Activated T-helper 2 cell treated with anti-CD3 and anti-CD28 coated beads, Interferon-gamma antibody, Interleukin-2, Interleukin-4, amounts not matched to agents 10 μg/mL and 5 μg/mL and 100 μg/mL, durations not matched to agents 14 hours and 24 hours and 36 hours (primary cell): ENCODE measurements at regions not wholly inside any gene's neighbourhood (a gene's known extent, or its start where the extent isn't known, plus 50 kb on each side); places are given as distances from the start of the nearest gene placed in this dataset.

Source experiments
- DNase-seq: peaks from one replicate; pipeline ENCODE4 v3.0.0; 2021; ENCODE audit warnings: low spot score
- H3K27ac Mint-ChIP-seq: one replicate; pipeline ENCODE4 v1.8.0; 2021; ENCODE audit warnings: mixed read lengths
- H3K27me3 Mint-ChIP-seq: one replicate; pipeline ENCODE4 v1.8.0; 2021; ENCODE audit warnings: low read depth, mixed read lengths
- H3K36me3 Mint-ChIP-seq: one replicate; pipeline ENCODE4 v1.8.0; 2021; ENCODE audit warnings: low read depth, mixed read lengths
- H3K4me1 Mint-ChIP-seq: one replicate; pipeline ENCODE4 v1.8.0; 2021; ENCODE audit warnings: low read depth, mixed read lengths
- H3K4me3 Mint-ChIP-seq: one replicate; pipeline ENCODE4 v1.8.0; 2021; ENCODE audit warnings: low read depth, mild to moderate bottlenecking, moderate library complexity, mixed read lengths
- H3K9me3 Mint-ChIP-seq: one replicate; pipeline ENCODE4 v1.8.0; 2021; ENCODE audit warnings: mixed read lengths
- intact Hi-C: fragments of 100-400 bp; cut with micrococcal nuclease; formaldehyde crosslinking; loops from one replicate; pipeline ENCODE4 v1.15.1; 2023

- intact Hi-C loops, result no loop called here
- no peak for DNase-seq
- Mint-ChIP-seq H3K9me3 (peaks cover 31% of the 10 kb centered on the region), H3K4me3 (no peak overlapping the region), H3K27ac (no peak overlapping the region), H3K27me3 (no peaks in the 10 kb centered on the region), H3K36me3 (no peaks in the 10 kb centered on the region), H3K4me1 (no peaks in the 10 kb centered on the region)
Observed at GRCh38 chr4:63558709-63559108, 850.5 kb downstream of the TECRL start.

DNA sequence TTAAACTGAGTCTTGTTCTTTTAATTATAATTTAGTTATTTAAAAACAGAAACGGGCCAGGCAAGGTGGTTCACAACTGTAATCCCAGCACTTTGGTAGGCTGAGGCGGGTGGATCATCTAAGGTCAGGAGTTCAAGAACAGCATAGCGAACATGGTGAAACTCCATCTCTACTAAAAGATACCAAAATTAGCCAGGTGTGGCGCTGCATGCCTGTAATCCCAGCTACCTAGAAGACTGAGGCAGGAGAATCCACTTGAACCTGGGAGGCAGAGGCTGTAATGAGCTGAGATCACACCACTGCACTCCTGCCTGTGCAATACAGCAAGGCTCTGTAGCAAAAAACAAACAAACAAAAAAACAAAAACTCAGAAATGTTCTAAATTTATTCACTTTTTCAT, 852.9 kb downstream of the TECRL start:
- Mint-ChIP-seq H3K27me3 (no peaks in the 10 kb centered on the region), H3K36me3 (no peaks in the 10 kb centered on the region), H3K4me3 (no peak overlapping the region), H3K4me1 (no peaks in the 10 kb centered on the region), H3K27ac (no peak overlapping the region), H3K9me3 (peaks cover 41% of the 10 kb centered on the region)
- intact Hi-C loops, result no loop called here
- DNase-seq, result no peak

- Mint-ChIP-seq H3K9me3 (peaks cover 37% of the 10 kb centered on the region), H3K27me3 (no peaks in the 10 kb centered on the region), H3K27ac (no peak overlapping the region), H3K36me3 (no peaks in the 10 kb centered on the region), H3K4me1 (no peaks in the 10 kb centered on the region), H3K4me3 (no peak overlapping the region)
- intact Hi-C loops, result no loop called here
- DNase-seq, result no peak
Observed at GRCh38 chr4:63553123-63553522, 856.1 kb downstream of the TECRL start.

DNA sequence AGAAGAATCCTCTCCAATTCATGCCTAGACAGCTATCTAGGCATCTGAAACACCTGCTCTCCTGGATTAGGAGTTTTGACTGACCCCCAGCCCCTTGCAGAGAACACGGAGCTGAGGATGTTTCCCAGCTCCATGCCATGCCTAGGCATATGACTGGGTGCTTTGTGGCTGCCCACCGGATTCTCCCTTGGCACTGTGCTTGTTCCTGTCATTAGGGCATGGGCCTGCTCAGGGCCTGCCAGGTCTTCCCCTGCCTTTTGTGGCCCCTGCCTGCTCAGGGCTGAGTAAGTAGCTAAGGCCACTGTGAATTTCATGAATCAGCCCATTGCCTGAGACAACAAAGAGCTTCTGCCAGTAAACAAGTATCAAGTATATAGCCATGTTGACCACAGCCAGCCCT, 867.4 kb downstream of the TECRL start:
- Mint-ChIP-seq H3K27me3 (no peaks in the 10 kb centered on the region), H3K27ac (no peak overlapping the region), H3K4me3 (no peak overlapping the region), H3K9me3 (peaks cover 26% of the 10 kb centered on the region), H3K36me3 (no peaks in the 10 kb centered on the region), H3K4me1 (no peaks in the 10 kb centered on the region)
- intact Hi-C loops, result no loop called here
- DNase-seq, result no peak

DNA sequence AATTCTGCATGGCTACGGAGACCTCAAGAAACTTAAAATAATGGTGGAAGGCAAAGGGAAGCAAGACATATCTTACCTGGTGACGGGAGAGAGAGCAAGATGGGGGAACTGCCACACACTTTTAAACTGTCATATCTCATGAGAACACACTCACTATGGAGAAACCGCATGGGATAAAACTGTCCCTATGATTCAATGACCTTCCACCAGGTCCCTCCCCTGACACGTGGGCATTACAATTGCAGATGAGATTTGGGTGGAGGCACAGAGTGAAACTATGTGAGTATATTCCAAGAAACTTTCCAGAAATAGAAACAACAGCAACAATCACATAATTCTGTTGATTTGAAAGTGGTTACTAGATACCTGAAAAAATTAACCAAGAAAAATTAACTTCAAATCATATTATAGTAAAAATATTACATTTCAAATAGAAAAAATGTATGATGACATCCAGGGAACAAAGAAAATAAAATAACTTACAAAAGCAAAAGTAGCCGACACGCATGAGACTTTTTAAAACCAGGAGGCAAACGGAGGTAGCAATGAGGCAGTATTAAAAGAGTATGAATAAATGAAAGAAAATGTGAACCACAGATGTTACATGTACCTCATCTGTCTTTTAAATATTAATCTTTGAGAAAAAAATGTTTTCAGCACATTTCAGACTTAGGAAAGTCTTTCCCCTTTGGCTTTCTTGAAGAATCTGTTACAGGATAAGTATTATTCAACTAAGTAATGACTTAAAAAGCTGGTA, 879.5 kb downstream of the TECRL start:
- no peak for DNase-seq
- Mint-ChIP-seq H3K9me3 (peaks cover 19% of the 10 kb centered on the region), H3K36me3 (no peaks in the 10 kb centered on the region), H3K4me3 (no peak overlapping the region), H3K4me1 (no peaks in the 10 kb centered on the region), H3K27me3 (no peaks in the 10 kb centered on the region), H3K27ac (no peak overlapping the region)
- intact Hi-C loops, result no loop called here

DNA sequence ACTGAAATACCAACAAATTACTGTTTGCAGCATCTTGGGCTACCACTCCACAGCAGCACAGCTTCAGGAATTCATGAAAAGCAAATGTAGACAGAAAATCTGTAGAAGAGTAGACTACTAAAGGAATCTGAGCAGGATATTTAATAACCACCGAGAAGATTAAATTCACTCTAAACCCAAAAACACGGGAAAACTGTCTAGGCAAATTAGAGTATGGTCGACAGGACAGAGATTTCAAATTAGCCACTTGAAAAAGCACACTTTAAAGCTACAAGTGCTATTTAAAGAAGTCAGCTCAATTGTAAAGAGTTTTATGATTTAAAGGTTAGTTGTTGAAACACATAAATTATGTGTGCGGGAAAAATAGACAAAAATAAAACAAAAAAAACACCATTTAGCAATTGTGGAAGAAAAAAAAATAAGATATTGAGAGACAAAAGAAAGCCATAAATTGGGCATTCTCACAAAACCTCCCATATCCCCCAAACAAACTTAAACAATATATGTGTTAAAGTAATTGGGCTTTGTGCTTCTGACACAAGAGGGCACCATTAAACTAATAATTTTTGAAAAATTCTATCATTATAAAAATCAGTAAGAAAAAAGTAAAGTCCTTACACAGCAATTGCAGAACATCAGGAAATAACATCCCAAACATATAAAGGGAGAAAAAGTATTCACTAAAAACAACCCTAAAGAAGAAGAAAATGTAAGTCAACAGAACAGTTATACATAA, 880.8 kb downstream of the TECRL start:
- no peak overlapping the region for H3K4me3 Mint-ChIP-seq
- H3K27me3 Mint-ChIP-seq, result no peaks in the 10 kb centered on the region
- H3K36me3 Mint-ChIP-seq, result no peaks in the 10 kb centered on the region
- no peak for DNase-seq
- no peaks in the 10 kb centered on the region for H3K4me1 Mint-ChIP-seq
- H3K9me3 Mint-ChIP-seq, result peaks cover 19% of the 10 kb centered on the region
- no peak overlapping the region for H3K27ac Mint-ChIP-seq
- intact Hi-C loops, result no loop called here

- Mint-ChIP-seq H3K27me3 (no peaks in the 10 kb centered on the region), H3K36me3 (no peaks in the 10 kb centered on the region), H3K27ac (no peak overlapping the region), H3K4me1 (no peaks in the 10 kb centered on the region), H3K4me3 (no peak overlapping the region), H3K9me3 (peaks cover 27% of the 10 kb centered on the region)
- no peak for DNase-seq
- intact Hi-C loops, result no loop called here
Observed at GRCh38 chr4:63526251-63526650, 883.0 kb downstream of the TECRL start.

- no peak for DNase-seq
- H3K36me3 Mint-ChIP-seq, result no peaks in the 10 kb centered on the region
- H3K4me3 Mint-ChIP-seq, result no peak overlapping the region
- no peaks in the 10 kb centered on the region for H3K4me1 Mint-ChIP-seq
- intact Hi-C loops, result no loop called here
- no peak overlapping the region for H3K27ac Mint-ChIP-seq
- no peaks in the 10 kb centered on the region for H3K27me3 Mint-ChIP-seq
- peaks cover 29% of the 10 kb centered on the region for H3K9me3 Mint-ChIP-seq
Observed at GRCh38 chr4:63524764-63525163, 884.5 kb downstream of the TECRL start.

DNA sequence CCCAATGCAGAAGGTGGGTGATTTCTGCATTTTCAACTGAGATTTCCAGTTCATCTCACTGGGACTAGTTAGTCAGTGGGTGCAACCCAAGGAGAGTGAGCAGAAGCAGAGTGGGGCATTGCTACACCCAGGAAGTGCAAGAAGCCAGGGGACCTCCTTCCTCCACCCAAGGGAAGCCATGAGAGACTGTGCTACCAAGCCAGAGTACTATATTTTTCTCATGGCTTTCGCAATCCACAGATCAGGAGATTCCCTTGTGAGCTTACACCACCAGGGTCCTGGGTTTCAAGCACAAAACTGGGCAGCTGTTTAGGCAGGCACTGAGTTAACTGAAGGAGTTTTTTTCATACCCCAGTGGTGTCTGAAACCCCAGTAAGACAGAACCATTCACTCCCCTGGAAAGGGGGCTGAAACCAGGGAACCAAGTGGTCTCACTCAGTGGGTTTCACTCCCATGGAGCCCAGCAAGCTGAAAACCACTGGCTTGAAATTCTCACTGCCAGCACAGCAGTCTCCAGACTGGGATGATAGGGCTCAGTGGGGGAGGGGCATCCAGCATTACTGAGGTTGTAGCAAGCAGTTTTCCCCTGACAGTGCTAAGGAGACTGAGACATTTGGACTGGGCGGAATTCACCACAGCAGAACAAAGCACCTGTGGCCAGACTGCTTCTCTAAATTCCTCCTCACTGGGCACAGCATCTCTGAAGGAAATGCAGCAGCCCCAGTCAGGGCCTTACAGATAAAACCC, 903.4 kb downstream of the TECRL start:
- intact Hi-C loops, result no loop called here
- Mint-ChIP-seq H3K27me3 (no peaks in the 10 kb centered on the region), H3K4me1 (no peaks in the 10 kb centered on the region), H3K27ac (no peak overlapping the region), H3K4me3 (no peak overlapping the region), H3K36me3 (no peaks in the 10 kb centered on the region), H3K9me3 (peaks cover 49% of the 10 kb centered on the region)
- no peak for DNase-seq

- peaks cover 50% of the 10 kb centered on the region for H3K9me3 Mint-ChIP-seq
- H3K4me1 Mint-ChIP-seq, result no peaks in the 10 kb centered on the region
- H3K4me3 Mint-ChIP-seq, result no peak overlapping the region
- intact Hi-C loops, result no loop called here
- H3K27me3 Mint-ChIP-seq, result no peaks in the 10 kb centered on the region
- DNase-seq, result no peak
- no peaks in the 10 kb centered on the region for H3K36me3 Mint-ChIP-seq
- H3K27ac Mint-ChIP-seq, result no peak overlapping the region
Observed at GRCh38 chr4:63493265-63493664, 916.0 kb downstream of the TECRL start.

DNA sequence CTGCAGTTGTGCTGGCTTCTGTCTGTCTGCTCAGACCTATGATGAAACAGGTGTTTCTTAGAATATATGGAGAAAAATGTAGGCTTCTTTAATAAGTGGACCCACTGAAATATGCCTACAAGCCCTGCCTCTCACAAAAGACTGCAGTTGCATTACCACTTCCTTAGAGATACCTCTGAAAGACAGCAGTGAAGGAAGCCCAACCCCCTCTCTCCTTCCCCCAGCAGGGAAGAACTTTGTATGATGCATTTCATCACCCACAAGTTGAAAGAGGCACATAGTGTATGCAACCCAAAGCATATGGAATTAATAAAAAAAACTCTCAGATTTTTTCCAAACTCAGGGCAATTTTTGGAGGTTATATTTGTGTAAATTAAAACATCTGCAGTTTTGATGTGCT, 916.7 kb downstream of the TECRL start:
- peaks cover 44% of the 10 kb centered on the region for H3K9me3 Mint-ChIP-seq
- H3K27ac Mint-ChIP-seq, result no peak overlapping the region
- H3K4me3 Mint-ChIP-seq, result no peak overlapping the region
- H3K36me3 Mint-ChIP-seq, result no peaks in the 10 kb centered on the region
- DNase-seq, result no peak
- no peaks in the 10 kb centered on the region for H3K4me1 Mint-ChIP-seq
- intact Hi-C loops, result no loop called here
- H3K27me3 Mint-ChIP-seq, result no peaks in the 10 kb centered on the region

GRCh38 chr4:63464393-63464792, 944.9 kb downstream of the TECRL start:
- no peak overlapping the region for H3K4me3 Mint-ChIP-seq
- no peak overlapping the region for H3K27ac Mint-ChIP-seq
- no peaks in the 10 kb centered on the region for H3K36me3 Mint-ChIP-seq
- H3K9me3 Mint-ChIP-seq, result peaks cover 27% of the 10 kb centered on the region
- intact Hi-C loops, result no loop called here
- H3K4me1 Mint-ChIP-seq, result no peaks in the 10 kb centered on the region
- DNase-seq, result no peak
- no peaks in the 10 kb centered on the region for H3K27me3 Mint-ChIP-seq

GRCh38 chr4:63460075-63460474, 949.2 kb downstream of the TECRL start:
- Mint-ChIP-seq H3K4me1 (no peaks in the 10 kb centered on the region), H3K36me3 (no peaks in the 10 kb centered on the region), H3K9me3 (peaks cover 32% of the 10 kb centered on the region), H3K27me3 (no peaks in the 10 kb centered on the region), H3K4me3 (no peak overlapping the region), H3K27ac (no peak overlapping the region)
- no peak for DNase-seq
- intact Hi-C loops, result no loop called here
